CD4-positive, alpha-beta T cell treated with Interleukin-4 for 4 hours (primary cell): ENCODE measurements at regions not wholly inside any gene's neighbourhood (a gene's known extent, or its start where the extent isn't known, plus 50 kb on each side); places are given as distances from the start of the nearest gene placed in this dataset.

Source experiments
- DNase-seq: peaks from one replicate; pipeline ENCODE4 v3.0.0-alpha.2; 2020

- DNase-seq, result no peak
Measured at GRCh38 chr3:18030371-18030870, 288.0 kb upstream of the TBC1D5 start.

GRCh38 chr3:18027161-18027939 lies 284.9 kb upstream of the TBC1D5 start:
- no peak for DNase-seq

- DNase-seq, result no peak
Measured at GRCh38 chr3:18024715-18025114, 282.3 kb upstream of the TBC1D5 start.

GRCh38 chr3:18019161-18019495 lies 276.7 kb upstream of the TBC1D5 start:
- DNase-seq, result no peak

GRCh38 chr3:18018491-18019160 lies 276.2 kb upstream of the TBC1D5 start:
- DNase-seq, result no peak

GRCh38 chr3:18016366-18016765 lies 273.9 kb upstream of the TBC1D5 start:
- no peak for DNase-seq

GRCh38 chr3:18012933-18013332 lies 270.5 kb upstream of the TBC1D5 start:
- no peak for DNase-seq

GRCh38 chr3:18012436-18012835 lies 270.0 kb upstream of the TBC1D5 start:
- DNase-seq, result no peak

- no peak for DNase-seq
Measured at GRCh38 chr3:18011387-18011786, 269.0 kb upstream of the TBC1D5 start.

GRCh38 chr3:18010001-18010400 lies 267.6 kb upstream of the TBC1D5 start:
- no peak for DNase-seq

GRCh38 chr3:18008706-18009368 lies 266.4 kb upstream of the TBC1D5 start:
- no peak for DNase-seq

- no peak for DNase-seq
Measured at GRCh38 chr3:18007980-18008379, 265.5 kb upstream of the TBC1D5 start.

GRCh38 chr3:17995769-17996168 lies 253.3 kb upstream of the TBC1D5 start:
- DNase-seq, result no peak

- no peak for DNase-seq
Measured at GRCh38 chr3:17994167-17994566, 251.7 kb upstream of the TBC1D5 start.

GRCh38 chr3:17990390-17990789 lies 248.0 kb upstream of the TBC1D5 start:
- DNase-seq, result no peak

- DNase-seq, result no peak
Measured at GRCh38 chr3:17986348-17986816, 244.0 kb upstream of the TBC1D5 start.

- no peak for DNase-seq
Measured at GRCh38 chr3:17985658-17986347, 243.4 kb upstream of the TBC1D5 start.

GRCh38 chr3:17983106-17983505 lies 240.7 kb upstream of the TBC1D5 start:
- no peak for DNase-seq

- DNase-seq, result no peak
Measured at GRCh38 chr3:17982211-17982880, 239.9 kb upstream of the TBC1D5 start.

- DNase-seq, result no peak
Measured at GRCh38 chr3:17980863-17981262, 238.4 kb upstream of the TBC1D5 start.

GRCh38 chr3:17979911-17980310 lies 237.5 kb upstream of the TBC1D5 start:
- DNase-seq, result no peak

- DNase-seq, result no peak
Measured at GRCh38 chr3:17979252-17979651, 236.8 kb upstream of the TBC1D5 start.
